Middle frontal gyrus (tissue), 1 donor: ENCODE measurements at regions not wholly inside any gene's neighbourhood (a gene's known extent, or its start where the extent isn't known, plus 50 kb on each side); places are given as distances from the start of the nearest gene placed in this dataset.
"Not testable (repeated sequence)": the region's sequence is repeated elsewhere in the genome, so short reads cannot be mapped to it uniquely, and the experiment has no call there.

Experiments
- DNase-seq: peaks from one replicate; pipeline ENCODE4 v3.0.0-alpha.2; 2015; ENCODE audit warnings: low spot score; ENCODE audit errors: extremely low spot score

DNA sequence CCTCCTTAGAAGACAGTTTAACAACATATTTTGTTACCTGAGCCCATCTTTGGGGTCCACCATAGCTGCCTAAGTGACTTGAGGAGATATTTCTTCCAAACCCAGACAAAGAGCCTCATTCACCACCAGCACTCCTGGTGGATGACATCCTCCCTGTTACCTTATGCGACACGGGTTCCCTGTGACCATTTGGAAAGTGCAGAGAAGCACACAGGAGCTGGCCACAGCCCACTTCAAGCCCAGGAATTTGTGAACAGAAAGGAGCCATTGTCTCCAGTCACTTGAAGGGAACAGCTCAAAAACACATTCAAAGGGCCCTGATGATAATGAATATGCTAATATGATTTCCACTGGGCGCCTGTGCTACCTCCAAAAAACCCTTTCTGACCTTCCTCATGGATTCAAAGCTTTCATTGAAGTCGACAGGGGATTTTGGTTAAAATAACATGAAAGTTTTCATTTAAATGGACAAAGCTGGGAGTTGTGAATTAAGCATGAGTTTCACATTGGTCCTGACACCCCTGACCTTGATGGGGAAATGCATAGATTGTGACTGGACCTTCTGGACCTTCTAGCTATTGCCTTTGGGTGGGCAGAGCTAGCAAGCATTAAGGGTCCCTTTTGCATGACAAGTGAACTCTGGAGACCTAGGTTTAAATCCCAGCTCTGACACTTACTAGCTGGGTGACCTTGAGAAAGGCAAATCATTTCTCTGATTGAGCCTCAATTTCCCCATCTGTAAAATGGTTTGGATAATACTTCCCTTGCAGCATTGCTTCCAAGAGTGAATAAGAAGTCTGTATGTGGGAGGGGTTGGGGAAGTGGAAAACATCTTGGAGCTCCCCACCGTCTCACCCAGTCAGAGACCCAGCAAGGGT lies 83.3 kb upstream of the SIRPA start:
- DNase-seq: no peak

DNA sequence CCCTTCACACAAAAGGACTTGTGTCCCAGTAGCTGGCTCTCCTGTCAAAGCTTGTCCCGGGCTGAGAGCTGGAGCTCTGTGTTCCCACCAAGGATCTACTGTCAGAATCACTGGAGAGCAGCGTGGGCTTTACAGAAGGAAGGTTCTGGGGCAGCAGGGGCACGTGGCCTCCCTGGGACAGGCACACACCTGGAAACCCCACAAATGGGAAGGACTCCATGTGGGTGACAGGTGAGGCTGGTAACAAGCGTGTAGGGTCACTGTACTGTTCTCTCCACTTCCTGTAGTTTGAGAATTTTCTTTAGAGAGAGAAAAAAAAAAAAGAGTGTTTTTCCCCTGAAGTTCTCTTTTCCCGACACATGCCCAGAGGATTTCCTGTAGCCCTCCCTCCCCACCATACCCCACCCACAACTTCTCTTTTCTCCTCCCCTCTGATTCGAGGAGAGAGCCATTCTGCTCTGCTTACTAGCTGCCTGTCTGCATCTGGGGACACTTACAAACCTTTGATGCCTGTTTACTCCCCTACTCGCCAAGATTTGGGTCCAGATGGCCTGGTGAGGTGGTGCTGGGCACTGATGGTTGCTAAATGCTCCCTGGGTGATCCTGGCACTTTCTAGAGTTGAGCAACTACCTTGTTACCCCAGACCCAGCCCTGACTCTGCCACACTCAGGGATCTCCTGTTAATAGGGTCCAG lies 84.1 kb upstream of the SIRPA start:
- DNase-seq: peak; percentile 29

DNA sequence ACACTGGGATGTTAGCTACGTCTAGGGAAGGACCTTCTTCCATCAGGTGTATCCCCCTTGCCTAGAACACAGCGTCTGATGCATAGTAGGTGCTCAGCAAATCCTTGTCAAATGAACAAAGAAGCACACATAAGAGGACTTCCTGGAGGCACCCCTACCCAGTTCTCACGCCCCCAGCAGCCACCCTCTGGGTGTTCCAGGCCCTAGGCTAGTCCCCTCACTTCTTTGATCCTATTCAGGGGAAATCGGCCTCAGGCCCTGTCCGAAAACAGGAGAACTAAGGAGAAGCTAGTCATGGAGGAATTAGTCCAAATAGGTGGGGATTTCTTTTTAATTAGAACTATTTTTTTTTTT lies 84.7 kb upstream of the SIRPA start:
- DNase-seq: no peak

DNA sequence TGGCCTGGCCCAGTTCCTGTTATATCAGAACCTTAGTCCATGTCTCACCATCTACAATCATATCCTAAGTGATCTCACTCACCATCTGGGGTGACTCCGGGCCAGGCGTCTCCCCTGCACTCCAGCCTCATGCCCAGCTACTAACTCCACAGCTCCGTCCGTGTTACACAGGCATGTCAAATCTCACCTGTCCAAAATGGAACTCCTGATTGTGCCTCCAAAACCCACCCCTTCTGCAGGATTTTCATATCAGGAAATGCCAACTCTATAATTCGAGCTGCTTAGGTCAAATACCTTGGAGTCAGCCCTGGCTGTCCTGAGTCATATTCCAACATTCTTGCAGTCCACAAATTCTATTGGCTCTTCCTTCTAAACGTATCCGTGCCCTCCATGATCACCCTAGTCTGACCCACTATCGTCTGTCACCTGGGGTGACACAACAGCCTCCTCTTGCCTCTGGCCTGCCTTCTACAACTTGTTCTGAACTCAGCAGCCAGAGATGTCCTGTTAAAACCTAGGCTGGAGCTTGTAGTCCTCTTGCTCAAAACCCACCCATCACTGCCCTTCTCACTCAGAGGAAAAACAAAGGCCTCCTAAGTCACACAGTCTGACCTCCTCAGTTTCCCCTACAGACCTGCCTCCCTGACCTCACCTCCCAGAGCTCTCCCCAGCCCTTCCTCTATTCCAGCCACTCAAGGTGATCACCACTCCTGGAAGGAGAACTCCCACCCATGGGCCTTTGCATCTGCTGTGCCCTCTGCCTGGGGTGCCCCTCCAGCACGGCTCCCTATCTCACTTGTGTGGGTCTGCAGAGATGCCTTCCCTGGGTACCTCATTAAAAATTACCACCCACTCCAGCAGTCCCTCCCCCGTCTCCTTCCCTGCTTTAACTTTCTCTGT lies 85.3 kb upstream of the SIRPA start:
- DNase-seq: no peak

DNA sequence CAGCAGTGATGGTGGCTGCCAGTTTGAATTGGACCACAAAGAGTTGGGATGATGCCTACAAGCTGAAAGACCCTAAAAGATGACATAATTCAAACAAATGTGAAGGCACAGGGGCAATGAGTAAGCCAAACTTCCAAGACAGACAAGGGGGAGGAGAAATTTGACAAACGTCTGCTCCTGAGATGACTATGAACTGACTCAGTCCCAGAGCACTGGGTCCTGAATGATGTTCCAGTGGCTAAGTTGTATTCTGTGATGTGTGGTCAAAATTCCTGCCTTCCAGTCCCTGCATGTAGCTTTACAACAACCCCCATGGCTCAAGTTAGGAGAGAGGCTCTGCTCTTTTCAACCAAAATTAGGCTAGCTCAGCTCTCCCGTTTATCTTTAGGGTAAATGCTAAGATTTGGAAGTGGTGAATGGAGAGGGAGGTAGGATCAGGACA lies 86.1 kb upstream of the SIRPA start:
- DNase-seq: no peak

DNA sequence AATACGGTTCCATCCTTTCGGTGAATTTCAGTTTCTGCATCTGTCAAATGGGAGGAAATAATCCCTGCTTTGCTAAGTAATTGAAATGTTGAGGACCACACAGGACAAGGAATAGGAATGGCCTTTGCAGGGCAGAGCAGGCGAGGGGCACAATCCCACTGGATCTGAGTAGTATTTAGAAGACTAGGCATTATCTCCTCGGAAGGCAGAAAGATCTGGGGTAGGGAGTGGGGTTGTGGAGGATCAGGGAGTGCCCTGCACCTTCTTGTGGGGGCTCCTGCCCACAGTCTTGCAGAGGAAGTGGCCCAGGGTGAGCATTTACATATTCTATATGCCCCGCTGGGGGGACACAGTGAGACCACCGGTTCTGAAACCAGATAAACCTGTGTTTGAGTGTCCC lies 87.1 kb upstream of the SIRPA start:
- no peak for DNase-seq

DNA sequence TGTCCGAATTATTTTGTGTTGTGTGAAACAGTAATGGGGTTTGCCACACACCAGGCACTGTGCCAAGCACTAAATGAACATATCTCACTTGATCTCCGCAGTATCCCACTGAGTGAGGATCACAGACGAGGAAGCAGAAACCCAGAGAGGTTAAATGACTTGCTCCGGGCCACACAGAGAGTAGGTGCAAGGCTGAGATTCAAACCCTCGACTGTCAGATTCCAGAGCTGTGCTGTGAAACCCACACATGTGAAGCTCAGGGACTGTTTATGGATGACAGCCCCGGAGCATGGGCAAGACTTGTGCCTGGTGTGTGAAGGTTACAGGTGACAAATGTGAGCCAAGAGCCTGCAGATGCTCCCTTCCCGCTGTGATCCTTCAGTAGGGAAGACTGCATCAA lies 87.8 kb upstream of the SIRPA start:
- DNase-seq: no peak

DNA sequence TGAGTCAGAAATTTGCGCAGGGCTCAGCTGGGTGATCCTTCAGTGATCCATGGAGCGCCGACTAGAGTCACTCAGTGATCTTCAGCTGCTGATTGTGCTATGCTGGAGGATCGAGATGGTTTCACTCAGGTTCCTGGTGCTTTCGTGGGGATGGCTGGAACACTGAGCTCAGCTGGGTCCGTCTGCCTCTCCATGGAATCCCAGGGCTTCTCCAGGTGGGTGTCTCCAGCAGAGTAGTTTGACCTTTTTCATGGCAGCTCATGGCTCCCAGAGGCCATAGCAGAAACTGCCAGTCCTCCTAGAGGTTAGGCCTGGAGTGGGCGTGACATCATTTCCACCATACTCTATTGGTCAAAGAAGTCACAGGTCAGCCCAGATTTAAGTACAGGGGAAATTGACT lies 88.8 kb upstream of the SIRPA start:
- DNase-seq: no peak

DNA sequence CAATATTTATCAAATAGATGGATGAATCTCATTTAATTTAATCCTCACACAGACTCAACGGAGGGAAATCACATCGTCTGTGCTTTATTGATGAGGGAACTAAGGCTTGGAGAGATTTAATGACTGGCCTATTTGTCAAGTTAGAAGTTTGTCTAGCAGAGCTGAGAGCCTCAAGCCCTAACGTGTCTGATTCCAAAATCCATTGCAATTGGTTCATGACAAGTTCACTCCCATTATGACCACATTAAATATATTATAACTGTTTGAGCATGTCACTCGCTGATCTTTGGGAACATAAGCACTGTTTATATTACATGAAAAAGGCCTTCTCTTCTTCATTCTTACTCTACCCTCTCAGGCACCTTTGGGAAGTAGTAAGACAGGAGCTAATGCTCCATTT lies 89.4 kb upstream of the SIRPA start:
- DNase-seq: no peak

DNA sequence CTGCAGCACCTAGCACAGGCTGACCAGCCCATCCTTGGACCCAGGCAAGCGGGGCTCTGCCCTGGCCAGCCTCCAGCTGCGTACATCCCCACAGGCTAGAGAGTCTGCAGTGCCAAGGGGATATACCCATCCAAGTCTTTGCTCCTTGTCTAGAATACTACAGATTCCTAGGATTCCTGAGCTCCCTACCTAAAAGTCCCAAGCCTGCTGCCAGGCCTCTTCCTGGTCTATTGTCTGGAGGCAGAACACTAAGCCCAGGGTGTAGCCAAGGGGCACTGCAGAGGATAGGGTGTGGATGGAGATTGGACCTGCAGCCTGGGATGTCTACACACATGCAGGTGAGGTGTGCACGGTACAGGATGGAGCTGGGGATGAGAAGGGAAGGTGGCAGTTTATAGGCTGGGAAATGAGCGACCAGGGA lies 90.0 kb upstream of the SIRPA start:
- no peak for DNase-seq

DNA sequence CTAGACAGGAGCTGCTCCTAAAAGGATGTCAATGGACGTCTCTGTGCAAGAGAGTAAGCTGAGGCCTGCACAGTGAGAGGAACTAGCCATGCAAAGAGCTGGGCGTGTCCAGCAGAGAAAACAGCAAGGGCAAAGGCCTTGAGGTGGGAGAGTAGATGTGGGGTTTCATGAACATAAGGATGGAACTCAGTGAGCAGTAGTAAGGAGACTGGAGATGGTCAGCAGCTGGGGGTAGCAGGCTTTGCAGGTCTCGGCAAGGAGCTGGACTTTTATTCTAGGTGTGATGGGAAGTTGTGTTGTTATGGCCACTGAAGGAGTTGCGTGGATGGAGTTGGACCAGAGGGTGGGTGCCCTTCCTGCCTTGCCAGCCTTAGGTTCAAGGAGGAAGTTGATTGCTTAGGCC lies 90.7 kb upstream of the SIRPA start:
- DNase-seq: no peak

DNA sequence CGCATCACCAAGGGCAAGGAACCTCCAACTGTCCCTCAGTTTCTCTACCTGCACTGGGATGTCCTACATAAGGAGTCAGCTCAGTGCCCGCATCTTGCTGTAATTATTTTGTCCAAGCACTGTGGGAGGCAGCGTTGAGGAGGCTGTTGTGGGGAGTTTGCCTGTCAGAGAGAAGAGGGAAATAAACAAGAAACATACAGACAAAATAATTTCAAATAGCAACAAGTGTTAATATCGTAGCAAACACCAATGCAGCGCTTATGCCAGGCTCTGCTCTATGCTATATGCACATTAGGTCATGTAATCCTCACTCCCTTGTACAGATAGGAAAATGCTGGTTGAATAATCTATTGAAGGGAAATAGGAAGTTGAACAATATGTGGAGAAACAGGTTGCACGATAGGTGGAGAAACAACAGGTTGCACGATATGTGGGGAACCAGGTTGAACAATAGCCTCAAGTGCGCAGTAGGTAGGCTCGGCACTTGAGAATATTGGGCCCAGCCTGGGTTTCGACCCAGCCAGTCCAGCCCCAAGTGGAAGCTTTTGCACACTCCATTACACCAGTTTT lies 91.2 kb upstream of the SIRPA start:
- DNase-seq: no peak

DNA sequence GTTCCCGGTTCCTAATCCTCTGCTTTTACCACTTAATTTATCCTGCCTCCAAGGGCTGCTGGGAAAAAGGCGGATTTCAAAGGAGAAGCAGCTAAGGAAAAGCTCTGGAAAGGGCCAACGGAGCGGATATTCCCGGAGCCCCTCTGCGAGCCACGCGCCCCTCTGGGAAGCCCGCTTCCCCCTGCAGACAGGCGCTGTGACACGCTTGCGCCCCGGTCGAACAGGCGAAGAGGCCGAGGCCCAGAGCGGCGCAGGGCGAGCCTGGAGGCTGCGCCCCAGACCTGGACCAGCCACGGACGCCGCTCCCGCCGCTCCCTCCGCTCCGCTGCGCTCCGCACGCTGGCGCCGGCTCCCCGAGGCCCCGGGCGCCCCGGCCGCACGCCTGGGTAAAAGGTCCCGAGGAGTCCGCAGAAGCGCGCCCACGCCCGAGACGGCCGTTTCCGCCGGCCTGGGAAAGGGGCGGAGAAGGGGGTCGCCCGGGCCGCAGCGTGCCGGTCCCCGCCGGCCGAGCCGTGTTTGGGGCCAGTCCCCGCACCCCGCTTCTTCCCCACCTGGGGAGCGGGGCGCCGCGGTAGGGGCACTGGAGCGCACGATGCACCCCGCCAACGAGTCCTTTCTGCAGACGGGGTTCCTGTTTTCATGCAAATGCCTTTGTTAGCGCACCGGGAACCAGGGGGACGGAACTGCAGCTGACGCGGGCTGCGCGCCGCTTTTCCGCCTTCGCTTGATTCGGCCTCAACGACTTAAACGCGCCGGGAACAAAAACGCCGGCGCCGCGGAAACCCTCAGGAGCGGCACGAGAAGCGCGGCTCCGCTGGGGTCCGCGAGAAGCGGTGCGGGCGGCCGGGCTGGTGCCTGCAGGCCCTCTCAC lies 91.9 kb upstream of the SIRPA start:
- DNase-seq: no peak

DNA sequence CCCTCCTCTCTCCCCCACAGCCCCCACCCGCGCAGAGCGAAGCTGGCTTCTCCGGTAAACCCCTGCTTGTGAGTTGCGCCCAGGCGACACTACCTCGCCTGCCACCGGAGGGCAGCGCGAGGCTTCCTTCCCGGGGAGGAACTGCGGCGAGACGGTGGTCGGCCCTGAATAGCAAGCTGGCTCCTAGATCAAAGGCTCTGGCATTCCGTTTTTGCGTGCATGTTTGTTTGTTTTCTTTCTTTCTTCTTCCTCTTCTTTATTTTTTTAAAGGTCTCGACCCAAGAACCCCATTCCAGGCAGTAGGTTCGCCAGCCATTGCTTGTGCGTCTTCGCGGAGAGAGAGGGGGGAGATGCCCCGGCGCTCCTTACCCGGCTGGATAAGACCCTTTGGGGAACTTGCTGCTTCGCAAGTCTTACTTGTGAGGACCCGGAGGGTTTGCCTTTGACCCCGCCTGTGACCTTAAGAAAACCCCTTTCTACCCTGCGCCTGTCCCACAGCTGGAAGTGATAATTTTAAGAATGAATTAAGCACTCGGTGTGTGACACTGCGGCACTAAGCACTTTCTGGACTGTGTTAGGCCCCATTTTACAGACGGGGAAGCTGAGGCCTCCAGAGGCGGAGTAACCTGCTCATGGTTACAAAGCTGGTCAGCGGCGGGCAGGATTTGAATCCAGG lies 92.7 kb upstream of the SIRPA start:
- DNase-seq: peak; percentile 81

DNA sequence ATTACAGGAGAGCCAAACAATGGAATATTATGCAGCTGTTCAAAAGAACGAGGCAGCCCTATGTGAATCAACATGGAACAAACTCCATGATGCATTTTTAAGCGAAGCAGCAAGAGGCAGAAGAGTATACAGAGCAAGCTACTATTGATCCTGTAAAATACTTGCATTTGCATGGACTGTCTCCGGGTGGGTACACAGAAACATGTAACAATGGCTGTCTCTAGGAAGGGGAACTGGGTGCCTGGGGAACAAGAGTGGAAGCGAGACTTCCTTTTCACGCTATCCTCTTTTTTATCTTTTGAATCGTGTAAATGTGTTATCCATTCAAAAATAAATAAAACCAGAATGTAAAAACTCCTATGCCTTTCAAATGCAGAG lies 93.3 kb upstream of the SIRPA start:
- no peak for DNase-seq

DNA sequence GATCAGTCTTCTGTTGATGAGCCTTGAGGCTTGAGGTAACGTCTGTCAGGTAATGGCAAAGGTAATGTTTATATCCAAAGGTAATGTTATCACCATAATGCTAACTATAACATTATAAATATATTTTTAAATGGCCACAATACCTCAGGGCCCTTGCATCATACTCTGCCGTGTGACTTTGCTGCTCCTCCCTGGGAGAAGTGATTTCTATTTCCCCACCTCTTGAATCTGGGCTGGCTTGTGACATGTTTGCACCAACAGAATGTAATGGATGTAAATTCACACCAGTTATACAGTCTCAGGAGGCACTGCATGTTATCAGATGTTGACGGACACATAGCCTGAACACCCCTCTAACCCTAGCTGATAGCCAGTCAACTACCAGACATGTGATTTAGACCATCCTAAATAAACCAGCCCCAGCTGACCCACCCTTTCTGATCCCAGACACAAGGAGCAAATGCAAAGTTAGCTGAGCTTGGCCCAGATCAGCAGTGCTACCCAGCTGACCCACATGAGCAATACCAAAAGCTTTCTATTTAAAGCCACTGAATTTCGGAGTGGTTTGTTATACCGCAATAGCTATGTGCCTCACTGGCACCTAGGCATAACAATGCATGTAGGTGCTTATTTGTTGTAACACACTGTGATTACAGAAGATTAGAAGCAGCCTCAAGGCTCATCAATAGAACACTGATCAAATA lies 93.8 kb upstream of the SIRPA start:
- no peak for DNase-seq

DNA sequence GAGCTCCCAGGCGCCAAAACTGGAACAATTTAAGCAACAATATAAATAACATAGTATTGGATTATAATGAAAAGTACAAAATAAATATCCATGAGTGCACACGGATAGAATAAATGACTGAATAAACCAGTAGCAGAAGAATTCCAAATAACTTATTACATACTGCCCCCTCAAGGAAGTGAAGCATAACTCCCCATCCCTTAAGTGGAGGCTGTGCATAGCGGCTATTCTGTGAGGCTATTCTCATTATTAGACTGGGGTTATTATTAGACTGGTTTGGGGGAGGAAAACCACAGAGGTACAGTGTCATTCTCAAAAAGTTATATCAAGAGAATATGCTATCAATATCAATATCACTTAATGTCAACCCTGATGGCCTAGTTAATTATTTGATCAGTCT lies 94.4 kb upstream of the SIRPA start:
- no peak for DNase-seq

DNA sequence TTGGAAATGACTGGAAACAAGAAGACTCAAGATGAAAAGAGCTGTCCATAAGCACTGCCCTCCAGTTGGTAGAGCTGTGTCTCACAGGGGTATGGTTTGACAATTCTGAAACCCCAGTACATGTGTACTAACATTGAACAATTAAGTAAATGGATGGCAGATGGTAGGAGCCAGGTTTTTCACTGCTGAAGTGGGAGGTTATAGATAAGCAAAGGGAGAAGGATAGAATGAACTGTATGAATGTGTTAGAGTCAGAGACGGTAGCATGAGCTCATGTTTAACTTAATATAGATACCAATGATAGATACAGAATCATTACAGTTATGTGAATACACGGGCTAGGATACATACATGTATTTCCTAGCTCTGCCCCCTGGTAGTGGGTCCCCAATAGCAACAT lies 95.0 kb upstream of the SIRPA start:
- DNase-seq: no peak

DNA sequence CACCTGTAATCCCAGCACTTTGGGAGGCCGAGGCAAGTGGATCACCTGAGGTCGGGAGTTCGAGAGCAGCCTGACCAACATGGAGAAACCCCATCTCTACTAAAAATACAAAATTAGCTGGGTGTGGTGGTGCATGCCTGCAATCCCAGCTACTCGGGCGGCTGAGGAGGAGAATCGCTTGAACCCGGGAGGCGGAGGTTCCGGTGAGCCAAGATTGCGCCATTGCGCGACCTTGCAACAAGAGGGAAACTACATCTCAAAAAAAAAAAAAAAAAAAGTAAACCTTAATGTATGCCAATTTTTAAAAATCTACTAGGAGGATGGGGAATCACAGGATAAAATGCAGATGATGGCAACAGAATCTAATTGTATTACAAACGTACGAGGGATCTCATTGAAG lies 95.5 kb upstream of the SIRPA start:
- not testable (repeated sequence) for DNase-seq
